ENCODE measurements at regions not wholly inside any gene's neighbourhood (a gene's known extent, or its start where the extent isn't known, plus 50 kb on each side); places are given as distances from the start of the nearest gene placed in this dataset.

DNA sequence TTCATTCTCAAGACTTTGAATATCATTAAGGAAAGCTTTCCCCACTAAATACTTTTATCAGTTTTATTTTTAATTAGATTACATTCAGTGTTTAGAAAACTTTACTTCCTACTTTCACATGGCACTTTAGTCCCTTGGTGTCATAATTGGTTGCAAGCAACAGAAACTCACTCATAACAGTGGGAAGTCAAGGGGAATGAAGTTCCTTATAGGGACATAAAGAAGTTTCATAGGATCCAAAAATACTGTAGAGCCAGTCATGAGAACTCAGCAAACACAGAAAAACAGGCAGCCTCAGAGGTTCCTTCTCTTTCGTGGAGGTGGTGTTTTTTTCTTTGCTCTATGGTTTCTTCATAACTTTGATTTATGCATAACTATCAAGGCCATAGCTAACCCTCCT, 809.0 kb downstream of the BCL11A start:
- Mint-ChIP-seq H3K9me3 (no peaks in the 10 kb centered on the region), H3K27me3 (ENCODE audit: low read depth) (no peaks in the 10 kb centered on the region), H3K4me3 (no peak overlapping the region), H3K36me3 (ENCODE audit: insufficient read depth) (no peaks in the 10 kb centered on the region), H3K4me1 (ENCODE audit: low read depth) (no peaks in the 10 kb centered on the region)
- ATAC-seq (no peak), DNase-seq (no peak)

DNA sequence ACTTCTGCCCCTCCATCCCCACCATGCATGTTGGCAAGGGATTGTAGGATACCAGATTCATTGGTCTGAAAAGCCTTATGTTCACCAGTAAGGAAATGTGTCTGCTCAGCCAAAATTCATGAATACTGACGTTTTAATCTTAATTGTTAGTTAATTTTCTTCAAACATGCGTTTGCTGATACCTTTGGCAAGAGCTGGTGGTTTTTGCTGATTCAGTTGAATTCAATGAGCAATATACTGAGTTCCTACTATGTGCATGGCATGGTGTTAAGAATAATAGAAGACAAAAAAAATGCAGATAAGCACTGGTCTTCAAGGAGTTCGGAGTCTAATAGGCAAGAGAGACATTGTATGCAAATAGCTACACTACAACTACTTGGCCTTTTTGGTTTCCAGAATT, 811.6 kb downstream of the BCL11A start:
- Mint-ChIP-seq H3K4me3 (no peak overlapping the region), H3K9me3 (no peaks in the 10 kb centered on the region), H3K27me3 (ENCODE audit: low read depth) (no peaks in the 10 kb centered on the region), H3K36me3 (ENCODE audit: insufficient read depth) (no peaks in the 10 kb centered on the region), H3K4me1 (ENCODE audit: low read depth) (no peaks in the 10 kb centered on the region)
- ATAC-seq (no peak), DNase-seq (no peak)

GRCh38 chr2:59739166-59739565, 814.3 kb downstream of the BCL11A start:
- DNase-seq (no peak), ATAC-seq (no peak)
- Mint-ChIP-seq H3K4me3 (no peak overlapping the region), H3K36me3 (ENCODE audit: insufficient read depth) (no peaks in the 10 kb centered on the region), H3K9me3 (no peaks in the 10 kb centered on the region), H3K27me3 (ENCODE audit: low read depth) (no peaks in the 10 kb centered on the region), H3K4me1 (ENCODE audit: low read depth) (no peaks in the 10 kb centered on the region)

DNA sequence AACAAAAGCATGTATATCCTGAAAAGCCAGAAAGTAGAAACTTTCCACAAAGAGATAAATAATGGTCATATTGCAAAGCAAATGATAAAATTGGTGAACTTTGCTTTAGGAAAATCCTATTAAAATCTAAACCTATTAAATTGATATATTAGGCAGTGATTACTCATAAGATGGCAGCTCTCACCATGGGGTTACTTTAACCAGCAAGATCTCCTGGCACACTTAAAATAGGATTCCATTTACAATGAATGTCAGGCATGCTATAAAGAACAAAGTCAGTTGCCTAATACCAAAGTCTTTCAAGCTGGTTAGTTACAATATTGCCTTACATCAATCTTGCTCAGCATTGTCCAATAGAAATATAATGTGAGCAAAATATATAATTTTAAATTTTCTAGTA, 816.2 kb downstream of the BCL11A start:
- H3K9me3 Mint-ChIP-seq = no peaks in the 10 kb centered on the region
- DNase-seq (no peak), ATAC-seq (no peak)

GRCh38 chr2:59734743-59735142, 818.7 kb downstream of the BCL11A start:
- no peak for ATAC-seq

More for the DNA sequence above, 816.2 kb downstream of the BCL11A start:
- Mint-ChIP-seq H3K27me3 (ENCODE audit: low read depth) (no peaks in the 10 kb centered on the region), H3K4me1 (ENCODE audit: low read depth) (no peaks in the 10 kb centered on the region), H3K4me3 (no peak overlapping the region), H3K36me3 (ENCODE audit: insufficient read depth) (no peaks in the 10 kb centered on the region)

GRCh38 chr2:59733970-59734369, 819.5 kb downstream of the BCL11A start:
- H3K4me3 Mint-ChIP-seq = no peak overlapping the region
- no peaks in the 10 kb centered on the region for H3K36me3 Mint-ChIP-seq (ENCODE audit: insufficient read depth)
- DNase-seq (no peak), ATAC-seq (no peak)
- H3K4me1 Mint-ChIP-seq (ENCODE audit: low read depth) = no peaks in the 10 kb centered on the region
- H3K27me3 Mint-ChIP-seq (ENCODE audit: low read depth) = no peaks in the 10 kb centered on the region
- H3K9me3 Mint-ChIP-seq = no peaks in the 10 kb centered on the region

More at GRCh38 chr2:59734743-59735142, 818.7 kb downstream of the BCL11A start:
- Mint-ChIP-seq H3K27me3 (ENCODE audit: low read depth) (no peaks in the 10 kb centered on the region), H3K36me3 (ENCODE audit: insufficient read depth) (no peaks in the 10 kb centered on the region), H3K4me3 (no peak overlapping the region), H3K9me3 (no peaks in the 10 kb centered on the region), H3K4me1 (ENCODE audit: low read depth) (no peaks in the 10 kb centered on the region)
- DNase-seq = no peak

- Mint-ChIP-seq H3K4me3 (no peak overlapping the region), H3K36me3 (ENCODE audit: insufficient read depth) (no peaks in the 10 kb centered on the region), H3K4me1 (ENCODE audit: low read depth) (no peaks in the 10 kb centered on the region), H3K9me3 (no peaks in the 10 kb centered on the region), H3K27me3 (ENCODE audit: low read depth) (no peaks in the 10 kb centered on the region)
- DNase-seq (no peak), ATAC-seq (no peak)
These were observed 819.9 kb downstream of the BCL11A start for GRCh38 chr2:59733567-59733930.

GRCh38 chr2:59732871-59733566, 820.4 kb downstream of the BCL11A start:
- no peak for DNase-seq
- no peak for ATAC-seq
- H3K27me3 Mint-ChIP-seq (ENCODE audit: low read depth) = no peaks in the 10 kb centered on the region
- no peaks in the 10 kb centered on the region for H3K9me3 Mint-ChIP-seq
- no peaks in the 10 kb centered on the region for H3K36me3 Mint-ChIP-seq (ENCODE audit: insufficient read depth)
- H3K4me3 Mint-ChIP-seq = no peak overlapping the region
- H3K4me1 Mint-ChIP-seq (ENCODE audit: low read depth) = no peaks in the 10 kb centered on the region

GRCh38 chr2:59727121-59727590, 826.3 kb downstream of the BCL11A start:
- Mint-ChIP-seq H3K4me1 (ENCODE audit: low read depth) (no peaks in the 10 kb centered on the region), H3K36me3 (ENCODE audit: insufficient read depth) (no peaks in the 10 kb centered on the region), H3K27me3 (ENCODE audit: low read depth) (peaks cover 3% of the 10 kb centered on the region), H3K4me3 (no peak overlapping the region), H3K9me3 (no peaks in the 10 kb centered on the region)
- DNase-seq (no peak), ATAC-seq (no peak)

GRCh38 chr2:59726228-59727120, 827.0 kb downstream of the BCL11A start:
- ATAC-seq (no peak), DNase-seq (no peak)
- no peaks in the 10 kb centered on the region for H3K9me3 Mint-ChIP-seq
- peaks cover 3% of the 10 kb centered on the region for H3K27me3 Mint-ChIP-seq (ENCODE audit: low read depth)
- H3K36me3 Mint-ChIP-seq (ENCODE audit: insufficient read depth) = no peaks in the 10 kb centered on the region
- H3K4me3 Mint-ChIP-seq = no peak overlapping the region
- no peaks in the 10 kb centered on the region for H3K4me1 Mint-ChIP-seq (ENCODE audit: low read depth)

DNA sequence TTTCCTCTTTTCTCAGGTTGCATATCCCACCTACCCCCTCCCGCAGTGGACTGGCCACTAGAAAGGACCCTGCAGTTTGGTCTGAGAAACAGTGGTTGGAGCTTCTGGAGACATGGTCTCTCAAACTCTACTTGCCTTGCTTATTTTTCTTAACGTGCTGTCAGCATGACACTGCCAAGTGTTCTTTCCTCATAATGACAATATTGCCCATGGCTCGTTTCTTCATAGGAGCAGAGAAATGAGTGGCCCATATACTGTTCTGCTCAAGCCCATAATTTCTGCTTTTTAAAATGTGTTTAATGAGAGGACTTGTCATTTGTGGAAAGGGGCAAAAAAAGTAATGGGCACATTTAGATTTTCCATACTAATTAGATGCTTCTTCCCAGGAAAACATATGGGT, 828.7 kb downstream of the BCL11A start:
- DNase-seq (no peak), ATAC-seq (no peak)
- Mint-ChIP-seq H3K4me3 (no peak overlapping the region), H3K36me3 (ENCODE audit: insufficient read depth) (no peaks in the 10 kb centered on the region), H3K9me3 (no peaks in the 10 kb centered on the region), H3K27me3 (ENCODE audit: low read depth) (peaks cover 3% of the 10 kb centered on the region), H3K4me1 (ENCODE audit: low read depth) (no peaks in the 10 kb centered on the region)

DNA sequence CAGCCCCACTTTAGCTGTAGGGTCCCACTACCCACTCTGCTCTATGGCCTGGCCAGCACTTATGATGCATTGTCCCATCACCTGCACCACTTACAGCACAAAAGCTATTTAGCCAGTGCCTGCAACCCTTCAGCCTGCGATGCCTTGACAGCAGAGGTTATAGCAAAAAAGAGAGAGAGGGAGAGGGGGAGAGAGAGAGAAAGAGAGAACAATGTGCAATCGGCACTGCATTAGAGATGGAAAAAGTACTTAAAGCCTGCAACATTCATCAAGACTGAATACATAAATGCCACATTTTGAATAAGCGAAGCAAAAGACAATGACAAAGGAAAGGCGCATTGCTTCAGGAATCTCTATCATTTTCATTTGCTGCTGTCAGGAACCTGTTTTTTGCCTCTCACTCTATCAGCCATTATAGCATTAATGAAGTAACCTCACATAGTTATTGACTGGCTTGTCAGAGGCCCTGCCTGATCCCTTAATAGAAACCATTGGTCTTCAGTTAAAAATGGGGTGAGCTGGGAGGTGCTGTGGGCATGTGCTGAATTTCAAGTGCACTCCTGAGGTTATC, 833.1 kb downstream of the BCL11A start:
- H3K4me1 Mint-ChIP-seq (ENCODE audit: low read depth) = no peaks in the 10 kb centered on the region

GRCh38 chr2:59713577-59713976, 839.9 kb downstream of the BCL11A start:
- H3K9me3 Mint-ChIP-seq = no peaks in the 10 kb centered on the region
- peaks cover 2% of the 10 kb centered on the region for H3K27me3 Mint-ChIP-seq (ENCODE audit: low read depth)
- no peak overlapping the region for H3K4me3 Mint-ChIP-seq
- DNase-seq (no peak), ATAC-seq (no peak)
- H3K4me1 Mint-ChIP-seq (ENCODE audit: low read depth) = no peaks in the 10 kb centered on the region
- no peaks in the 10 kb centered on the region for H3K36me3 Mint-ChIP-seq (ENCODE audit: insufficient read depth)

More for the DNA sequence above, 833.1 kb downstream of the BCL11A start:
- Mint-ChIP-seq H3K36me3 (ENCODE audit: insufficient read depth) (no peaks in the 10 kb centered on the region), H3K27me3 (ENCODE audit: low read depth) (peaks cover 3% of the 10 kb centered on the region), H3K4me3 (no peak overlapping the region), H3K9me3 (no peaks in the 10 kb centered on the region)
- DNase-seq = no peak
- no peak for ATAC-seq

GRCh38 chr2:59711121-59711520, 842.3 kb downstream of the BCL11A start:
- H3K4me1 Mint-ChIP-seq (ENCODE audit: low read depth) = no peaks in the 10 kb centered on the region

More at GRCh38 chr2:59711121-59711520, 842.3 kb downstream of the BCL11A start:
- Mint-ChIP-seq H3K9me3 (no peaks in the 10 kb centered on the region), H3K4me3 (no peak overlapping the region), H3K27me3 (ENCODE audit: low read depth) (peaks cover 2% of the 10 kb centered on the region), H3K36me3 (ENCODE audit: insufficient read depth) (no peaks in the 10 kb centered on the region)
- no peak for ATAC-seq
- no peak for DNase-seq

Measured in activated T-cell treated with anti-CD3 and anti-CD28 coated beads, Interleukin-2, amount 50 U/mL, for 4 hours (primary cell).